ENCODE measurements at regions not wholly inside any gene's neighbourhood (a gene's known extent, or its start where the extent isn't known, plus 50 kb on each side); places are given as distances from the start of the nearest gene placed in this dataset.

DNA sequence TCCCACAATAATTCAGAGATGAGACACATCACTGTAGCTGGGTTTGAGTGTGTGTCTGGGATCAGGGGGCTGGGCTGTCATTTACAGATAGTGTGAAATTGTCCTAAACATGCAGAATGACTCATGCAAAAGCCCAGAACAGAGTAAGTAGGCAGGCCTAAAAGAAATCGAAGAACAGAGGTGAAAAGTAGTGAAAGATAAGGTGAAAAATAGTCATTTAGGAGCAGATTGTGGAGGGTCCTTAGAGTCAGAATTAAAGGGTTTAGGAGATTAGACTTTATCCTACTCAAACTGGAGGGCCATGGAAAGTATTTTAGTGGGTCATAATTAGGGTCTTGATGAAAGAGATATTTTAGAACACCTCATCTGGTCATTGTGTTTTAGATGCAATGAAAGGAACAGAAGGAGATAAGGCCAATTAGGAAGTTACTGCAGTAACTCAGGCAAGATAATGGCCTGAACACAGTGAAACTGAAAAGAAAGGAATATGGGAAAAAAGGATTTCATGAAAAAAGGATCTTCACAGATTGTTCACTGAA, 58.3 kb upstream of the NEBL start:
- no peak for TF ChIP-seq POLR2A (IDR thresholded peaks at IDR 0.05)
- TF ChIP-seq, protein P1, sequence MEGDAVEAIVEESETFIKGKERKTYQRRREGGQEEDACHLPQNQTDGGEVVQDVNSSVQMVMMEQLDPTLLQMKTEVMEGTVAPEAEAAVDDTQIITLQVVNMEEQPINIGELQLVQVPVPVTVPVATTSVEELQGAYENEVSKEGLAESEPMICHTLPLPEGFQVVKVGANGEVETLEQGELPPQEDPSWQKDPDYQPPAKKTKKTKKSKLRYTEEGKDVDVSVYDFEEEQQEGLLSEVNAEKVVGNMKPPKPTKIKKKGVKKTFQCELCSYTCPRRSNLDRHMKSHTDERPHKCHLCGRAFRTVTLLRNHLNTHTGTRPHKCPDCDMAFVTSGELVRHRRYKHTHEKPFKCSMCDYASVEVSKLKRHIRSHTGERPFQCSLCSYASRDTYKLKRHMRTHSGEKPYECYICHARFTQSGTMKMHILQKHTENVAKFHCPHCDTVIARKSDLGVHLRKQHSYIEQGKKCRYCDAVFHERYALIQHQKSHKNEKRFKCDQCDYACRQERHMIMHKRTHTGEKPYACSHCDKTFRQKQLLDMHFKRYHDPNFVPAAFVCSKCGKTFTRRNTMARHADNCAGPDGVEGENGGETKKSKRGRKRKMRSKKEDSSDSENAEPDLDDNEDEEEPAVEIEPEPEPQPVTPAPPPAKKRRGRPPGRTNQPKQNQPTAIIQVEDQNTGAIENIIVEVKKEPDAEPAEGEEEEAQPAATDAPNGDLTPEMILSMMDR (IDR thresholded peaks at IDR 0.05) = no peak
